Activated CD4-positive, alpha-beta T cell treated with anti-CD3 and anti-CD28 coated beads, Interleukin-2, amount 50 U/mL, for 1 hour (primary cell): ENCODE measurements at regions not wholly inside any gene's neighbourhood (a gene's known extent, or its start where the extent isn't known, plus 50 kb on each side); places are given as distances from the start of the nearest gene placed in this dataset.

Experiments used
- DNase-seq: peaks from one replicate; pipeline ENCODE4 v3.0.0-alpha.2; 2020

DNA sequence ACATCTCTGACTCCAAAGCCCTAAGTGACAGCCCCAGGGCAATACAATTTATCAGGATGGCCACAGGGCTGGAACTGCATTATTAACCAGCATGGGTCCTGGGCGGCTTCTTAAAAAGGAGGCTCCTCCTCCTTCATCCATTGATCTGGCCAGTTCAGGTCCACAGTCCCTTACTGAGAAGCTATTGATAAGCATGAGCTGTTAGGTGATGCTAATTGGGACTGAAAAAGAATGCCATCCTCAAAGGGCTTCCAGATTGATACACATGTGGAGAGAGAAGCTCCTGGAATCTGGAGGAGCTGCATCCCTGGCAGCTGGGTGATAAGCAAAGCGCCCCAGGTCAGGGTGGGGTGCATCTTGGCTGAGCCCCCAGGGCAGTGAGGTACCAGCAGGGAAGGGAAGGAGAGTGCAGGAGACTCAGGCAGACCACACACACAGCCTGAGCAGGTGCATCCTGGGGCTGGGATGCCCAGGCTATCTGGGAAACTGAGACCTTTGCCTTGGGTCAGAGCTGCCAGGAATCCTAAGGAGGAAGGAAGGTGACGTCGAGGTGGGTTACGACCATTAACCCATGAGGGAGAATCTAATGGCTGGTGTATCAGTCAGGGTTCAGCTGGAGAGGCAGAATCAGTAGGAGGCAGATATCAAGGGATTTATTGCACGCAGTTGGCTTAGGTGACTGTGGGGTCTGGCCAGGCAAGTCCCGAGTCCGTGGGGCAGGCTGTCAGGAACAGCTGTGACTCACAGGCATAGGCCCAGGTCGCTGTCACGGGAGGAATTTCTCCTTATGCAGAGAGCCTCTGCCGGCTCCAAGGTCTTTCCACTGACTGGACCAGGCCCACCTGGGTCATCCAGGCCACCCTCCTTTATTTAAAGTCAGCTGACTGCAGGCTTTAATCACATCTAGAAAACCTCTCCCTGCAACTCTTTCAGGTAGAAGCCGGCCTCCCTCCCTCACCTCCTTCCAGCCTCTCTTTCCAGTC is 261.2 kb downstream of the BMP7 start:
- DNase-seq: no peak

GRCh38 chr20:57006411-57007170 is 259.9 kb downstream of the BMP7 start:
- no peak for DNase-seq

- no peak for DNase-seq
Measured at GRCh38 chr20:57007171-57007540, 259.3 kb downstream of the BMP7 start.

DNA sequence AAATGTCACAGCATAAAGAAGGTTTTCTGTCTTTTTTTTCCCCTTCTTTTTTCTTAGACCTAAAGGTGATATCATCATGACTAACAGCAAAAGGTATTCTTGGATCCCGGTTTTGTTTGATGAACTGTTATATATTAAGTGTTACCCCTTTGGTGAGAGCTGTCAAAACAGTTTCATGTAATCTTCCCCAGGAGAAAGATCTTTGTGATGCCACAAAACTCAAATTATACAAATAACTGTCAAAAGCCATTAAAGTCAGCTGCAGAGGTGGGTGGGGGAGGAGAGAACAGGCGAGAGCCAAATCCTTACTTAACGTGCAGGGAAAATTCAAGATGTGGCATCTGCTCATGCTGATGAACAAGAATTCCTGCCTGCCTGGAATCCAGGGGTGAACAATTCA is 258.2 kb downstream of the BMP7 start:
- no peak for DNase-seq

GRCh38 chr20:57009355-57009754 is 257.1 kb downstream of the BMP7 start:
- DNase-seq: no peak

DNA sequence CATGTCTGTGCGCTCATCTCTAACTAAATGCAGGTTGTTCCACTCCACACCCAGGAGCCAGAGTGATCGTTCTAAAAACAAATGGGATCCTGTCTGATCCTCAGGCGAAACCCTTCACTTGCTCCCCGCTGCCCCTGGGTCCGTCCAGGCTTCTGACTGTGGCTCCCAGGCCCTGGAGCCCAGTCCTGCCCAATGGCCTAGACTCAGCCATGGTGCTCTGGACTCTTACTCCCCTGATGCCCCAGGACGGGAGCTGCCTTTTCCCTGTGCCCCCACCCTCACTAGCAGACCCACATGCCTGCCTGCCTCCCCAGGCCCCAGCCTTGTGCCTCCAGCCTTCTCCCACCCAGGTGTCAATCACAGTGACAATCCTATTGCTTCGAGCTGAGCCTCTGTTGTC is 256.7 kb downstream of the BMP7 start:
- no peak for DNase-seq

DNA sequence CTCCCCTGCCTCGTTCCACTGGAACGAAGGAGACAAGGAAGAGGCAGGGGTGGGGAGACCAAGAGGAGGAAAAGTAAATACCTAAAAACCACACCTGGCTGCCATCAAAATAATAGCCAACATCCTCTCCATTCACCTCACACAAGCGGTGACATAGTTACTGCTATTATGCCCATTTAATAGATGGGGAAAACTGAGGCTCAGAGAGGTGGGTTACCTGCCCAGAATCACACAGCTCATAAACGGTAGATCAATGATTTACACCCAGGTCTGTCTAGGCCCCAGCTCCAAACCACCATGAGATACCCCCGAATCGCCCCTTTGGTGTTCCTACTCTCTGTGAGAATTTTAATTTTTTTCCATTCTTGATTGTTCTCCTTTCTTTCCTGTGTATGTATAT is 253.8 kb downstream of the BMP7 start:
- no peak for DNase-seq

DNA sequence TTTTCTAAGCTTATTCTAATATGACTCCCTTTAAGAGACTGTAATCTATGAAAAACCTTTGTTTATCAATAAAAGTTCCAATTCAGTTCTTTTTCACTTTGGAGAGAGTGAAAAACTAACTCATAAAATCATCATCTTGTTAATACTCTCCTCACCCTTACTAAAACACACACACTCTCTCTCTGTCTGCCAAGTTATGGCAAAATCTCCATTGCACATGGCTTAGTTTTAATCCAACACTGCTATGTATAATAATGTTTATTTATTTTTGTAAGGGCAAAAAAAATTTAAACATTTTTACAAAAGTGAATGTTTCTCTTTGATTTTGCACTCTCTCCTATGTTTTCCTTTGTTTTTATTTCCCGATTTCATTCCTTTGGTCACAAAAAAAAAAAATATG is 253.2 kb downstream of the BMP7 start:
- DNase-seq: no peak

- no peak for DNase-seq
Measured at GRCh38 chr20:57013741-57014140, 252.7 kb downstream of the BMP7 start.

GRCh38 chr20:57020364-57020763 is 246.1 kb downstream of the BMP7 start:
- DNase-seq: no peak

GRCh38 chr20:57022306-57022705 is 244.1 kb downstream of the BMP7 start:
- no peak for DNase-seq

DNA sequence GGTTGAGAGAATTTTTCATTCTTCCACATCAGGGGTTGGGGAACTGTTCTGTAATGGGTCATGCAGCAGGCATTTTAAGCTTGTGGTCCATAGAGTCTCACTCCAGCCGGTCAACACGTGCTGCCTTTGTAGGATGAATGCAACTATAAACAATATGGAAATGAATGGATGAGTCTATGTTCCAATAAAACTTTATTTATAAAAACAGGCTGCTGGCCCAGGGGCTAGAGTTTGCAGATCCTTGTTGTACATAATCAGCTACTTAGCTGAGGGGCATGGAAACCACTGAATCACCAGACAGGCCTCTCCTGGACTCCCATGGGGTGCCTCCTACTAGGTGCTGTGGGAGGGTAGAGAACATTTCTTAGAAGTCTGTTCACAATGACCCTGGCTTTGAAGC is 243.4 kb downstream of the BMP7 start:
- no peak for DNase-seq

DNA sequence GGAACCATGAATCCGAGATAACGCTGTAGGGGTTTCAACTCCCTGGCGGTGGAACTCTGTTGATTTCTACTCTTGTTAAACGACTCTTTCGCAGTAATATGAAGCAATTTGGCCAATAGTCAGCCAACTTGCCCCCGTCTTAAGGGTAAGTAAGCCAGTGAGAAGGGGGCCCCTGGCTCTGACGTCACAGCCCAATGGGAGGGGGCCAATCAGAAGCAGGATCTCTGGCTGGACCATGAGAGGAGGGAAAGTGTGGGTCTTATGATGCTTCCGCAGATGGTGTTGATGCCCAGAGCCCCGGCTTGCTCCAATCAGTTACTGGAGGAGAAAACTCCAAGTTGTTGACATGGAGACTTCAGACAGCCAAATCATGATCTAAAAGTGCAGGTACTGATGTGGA is 242.4 kb downstream of the BMP7 start:
- no peak for DNase-seq

DNA sequence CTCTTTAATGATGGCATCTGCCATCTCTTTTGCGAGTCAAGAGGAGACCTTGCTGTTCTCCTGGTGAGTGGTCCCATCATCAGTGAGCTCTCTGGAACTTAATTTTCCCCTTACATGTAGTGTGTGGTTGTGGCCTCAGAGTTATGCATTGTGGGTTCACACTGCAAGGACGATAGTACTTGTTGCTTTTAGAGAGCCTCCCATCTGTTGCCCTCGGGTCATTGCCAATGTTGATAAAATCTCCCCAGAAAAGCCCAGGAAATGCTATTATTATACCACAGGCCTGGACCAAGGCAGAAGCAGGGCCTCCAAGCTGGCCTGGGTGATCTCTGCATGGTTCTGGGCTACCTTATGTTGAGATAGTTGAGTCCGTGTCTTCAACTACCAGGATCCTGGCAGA is 241.6 kb downstream of the BMP7 start:
- no peak for DNase-seq

GRCh38 chr20:57025261-57025660 is 241.2 kb downstream of the BMP7 start:
- no peak for DNase-seq

- DNase-seq: no peak
Measured at GRCh38 chr20:57025666-57026224, 240.7 kb downstream of the BMP7 start.

DNA sequence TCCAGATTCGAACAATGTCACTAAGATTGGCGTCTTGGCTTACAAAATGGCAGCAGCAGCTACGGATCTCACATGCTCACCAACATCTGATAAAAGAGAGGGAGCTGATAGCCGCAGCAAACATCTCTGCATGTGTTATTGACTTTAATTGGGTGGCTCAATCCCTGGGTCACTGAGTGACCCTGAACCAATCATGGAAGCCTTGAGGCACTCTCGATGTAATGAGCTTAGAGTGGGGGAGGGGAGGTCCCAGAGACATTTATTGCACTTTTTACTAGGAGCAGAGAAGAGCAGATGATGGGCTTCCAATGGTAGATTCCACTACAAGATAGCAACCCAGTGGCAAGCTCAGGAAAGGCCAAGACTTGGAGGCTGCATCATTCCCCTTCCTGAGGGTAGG is 238.7 kb downstream of the BMP7 start:
- DNase-seq: no peak

GRCh38 chr20:57030611-57031600 is 235.5 kb downstream of the BMP7 start:
- no peak for DNase-seq

- no peak for DNase-seq
Measured at GRCh38 chr20:57031867-57032355, 234.5 kb downstream of the BMP7 start.

GRCh38 chr20:57032847-57033246 is 233.6 kb downstream of the BMP7 start:
- DNase-seq: no peak

DNA sequence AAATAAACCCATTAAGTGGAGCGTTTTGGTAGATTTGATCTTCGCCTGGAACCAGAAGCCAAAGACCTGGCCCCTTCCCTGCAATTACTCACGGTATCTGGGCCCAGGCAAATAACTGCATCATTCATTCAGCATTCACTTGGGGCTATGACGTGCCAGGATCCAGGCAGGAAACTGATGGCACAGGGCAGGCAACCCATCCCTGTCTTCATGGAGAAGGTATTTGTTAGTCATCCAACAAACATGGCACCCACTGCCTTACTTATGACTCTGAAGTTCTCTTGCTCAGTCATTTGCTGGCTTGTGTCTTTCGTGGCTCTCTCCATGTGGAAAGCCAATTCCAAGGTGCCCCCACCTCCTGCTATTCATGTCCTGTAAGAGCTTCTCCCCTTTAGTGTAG is 232.4 kb downstream of the BMP7 start:
- no peak for DNase-seq

GRCh38 chr20:57037689-57038088 is 228.8 kb downstream of the BMP7 start:
- no peak for DNase-seq
